OCI-LY7 (cell line): ENCODE measurements at regions not wholly inside any gene's neighbourhood (a gene's known extent, or its start where the extent isn't known, plus 50 kb on each side); places are given as distances from the start of the nearest gene placed in this dataset.

ENCODE experiments used
- CTCF ChIP-seq: fragments of 200-600 bp; sonication (generic); conservative IDR thresholded peaks from 2 replicates; pipeline ENCODE4 v1.5.1; 2014; ENCODE audit warnings: mild to moderate bottlenecking, antibody characterized with exemption, low read length, moderate library complexity, mixed read lengths
- EZH2phosphoT487 ChIP-seq: fragments of 200-600 bp; sonication (generic); IDR thresholded peaks from 2 replicates; pipeline ENCODE4 v1.6.1; 2018; ENCODE audit warnings: low read depth, borderline replicate concordance, mild to moderate bottlenecking, mixed run types, antibody characterized with exemption, low read length, moderate library complexity, mixed read lengths

DNA sequence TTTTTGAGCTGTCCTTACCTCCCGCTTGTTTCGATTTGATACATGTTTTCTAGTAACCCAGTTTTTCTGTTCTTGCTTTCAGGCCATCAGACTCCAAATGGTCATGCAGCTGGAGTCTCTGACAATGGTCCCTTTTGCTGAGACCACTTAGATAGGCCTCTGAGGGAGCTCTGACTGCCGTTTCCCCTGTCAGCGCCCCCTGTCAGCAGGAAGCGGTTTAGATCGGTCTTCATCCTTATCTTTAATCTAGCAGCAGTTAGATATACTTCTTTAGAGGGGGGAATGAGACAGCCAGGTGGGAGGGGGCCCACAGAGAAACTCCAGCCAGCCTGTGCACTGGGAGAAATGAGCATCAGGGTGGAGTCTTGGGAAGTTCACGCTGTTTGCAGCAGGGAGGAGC lies 457.9 kb downstream of the GPAT3 start:
- TF ChIP-seq CTCF = peak; percentile 66
- no peak for TF ChIP-seq EZH2phosphoT487
